ENCODE measurements at regions not wholly inside any gene's neighbourhood (a gene's known extent, or its start where the extent isn't known, plus 50 kb on each side); places are given as distances from the start of the nearest gene placed in this dataset.

DNA sequence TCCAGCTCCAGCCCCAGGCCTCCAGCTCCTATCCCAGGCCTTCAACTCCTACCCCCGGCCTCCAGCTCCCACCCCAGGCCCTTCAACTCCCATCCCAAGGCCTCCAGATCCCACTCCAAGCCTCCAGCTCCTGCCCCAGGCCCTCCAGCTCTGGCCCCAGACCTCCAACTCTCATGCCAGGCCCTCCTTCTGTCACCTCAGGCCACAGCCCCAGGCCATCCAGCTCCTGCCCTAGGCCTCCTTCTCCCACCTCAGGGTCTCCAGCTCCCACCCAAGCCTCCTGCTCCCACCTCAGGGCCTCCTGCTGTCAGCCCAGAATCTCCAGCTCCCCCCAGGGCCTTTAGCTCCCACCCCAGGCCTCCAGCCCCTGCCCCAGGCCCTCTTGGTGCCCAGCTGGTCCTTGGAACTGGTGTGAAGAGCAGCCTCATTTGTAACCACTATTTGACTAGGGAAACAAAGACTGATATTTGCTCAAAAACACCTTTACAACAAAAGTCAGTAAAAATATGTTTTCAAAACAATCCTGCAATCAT, 67.8 kb upstream of the SALL3 start:
- DNase-seq (ENCODE audit: low spot score in 2 of 2) = no peak
- no peak overlapping the region for H3K4me3 ChIP-seq
- H3K4me1 ChIP-seq = no peaks in the 10 kb centered on the region
- H3K36me3 ChIP-seq = no peaks in the 10 kb centered on the region
- intact Hi-C loops (cut with DNase I; ENCODE audit: low total_unique reads) = no loop called here
- no peak overlapping the region for H3K27ac ChIP-seq
- TF ChIP-seq, protein P1, sequence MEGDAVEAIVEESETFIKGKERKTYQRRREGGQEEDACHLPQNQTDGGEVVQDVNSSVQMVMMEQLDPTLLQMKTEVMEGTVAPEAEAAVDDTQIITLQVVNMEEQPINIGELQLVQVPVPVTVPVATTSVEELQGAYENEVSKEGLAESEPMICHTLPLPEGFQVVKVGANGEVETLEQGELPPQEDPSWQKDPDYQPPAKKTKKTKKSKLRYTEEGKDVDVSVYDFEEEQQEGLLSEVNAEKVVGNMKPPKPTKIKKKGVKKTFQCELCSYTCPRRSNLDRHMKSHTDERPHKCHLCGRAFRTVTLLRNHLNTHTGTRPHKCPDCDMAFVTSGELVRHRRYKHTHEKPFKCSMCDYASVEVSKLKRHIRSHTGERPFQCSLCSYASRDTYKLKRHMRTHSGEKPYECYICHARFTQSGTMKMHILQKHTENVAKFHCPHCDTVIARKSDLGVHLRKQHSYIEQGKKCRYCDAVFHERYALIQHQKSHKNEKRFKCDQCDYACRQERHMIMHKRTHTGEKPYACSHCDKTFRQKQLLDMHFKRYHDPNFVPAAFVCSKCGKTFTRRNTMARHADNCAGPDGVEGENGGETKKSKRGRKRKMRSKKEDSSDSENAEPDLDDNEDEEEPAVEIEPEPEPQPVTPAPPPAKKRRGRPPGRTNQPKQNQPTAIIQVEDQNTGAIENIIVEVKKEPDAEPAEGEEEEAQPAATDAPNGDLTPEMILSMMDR (IDR thresholded peaks at IDR 0.05) = no peak
- no peak for TF ChIP-seq POLR2A (IDR thresholded peaks at IDR 0.05)
- TF ChIP-seq POLR2AphosphoS5 (IDR thresholded peaks at IDR 0.05) = no peak
- H3K9me3 ChIP-seq = peaks cover 0 to 8% of the 10 kb centered on the region in 2 donors
- H3K27me3 ChIP-seq = peaks cover 0 to 41% of the 10 kb centered on the region in 2 donors

DNA sequence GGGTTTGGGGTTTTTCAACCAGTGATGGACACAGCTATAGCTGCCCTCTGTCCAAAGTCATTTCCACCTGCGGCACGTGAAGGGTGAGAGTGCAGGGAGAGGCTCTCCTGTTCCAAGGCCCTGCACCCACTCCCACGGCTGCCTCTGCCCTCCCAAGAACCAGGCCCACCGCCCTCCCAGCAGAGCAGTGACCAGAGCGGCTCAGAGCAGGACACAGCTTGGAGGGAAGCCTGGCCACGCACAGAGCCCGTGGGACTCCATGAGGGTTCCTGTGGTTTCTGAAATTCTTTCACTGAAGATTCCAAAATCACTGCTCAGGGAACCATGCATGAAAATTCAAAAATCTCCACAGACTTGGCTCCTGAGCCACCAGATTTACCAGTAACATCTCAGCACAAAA, 67.3 kb upstream of the SALL3 start:
- Histone ChIP-seq H3K4me3 (no peak overlapping the region), H3K36me3 (no peaks in the 10 kb centered on the region), H3K27me3 (peaks cover 0 to 41% of the 10 kb centered on the region in 2 donors), H3K9me3 (peaks cover 0 to 8% of the 10 kb centered on the region in 2 donors), H3K4me1 (no peaks in the 10 kb centered on the region), H3K27ac (no peak overlapping the region)
- TF ChIP-seq POLR2A (IDR thresholded peaks at IDR 0.05) (no peak), POLR2AphosphoS5 (IDR thresholded peaks at IDR 0.05) (no peak)
- TF ChIP-seq, protein P1 (IDR thresholded peaks at IDR 0.05) = no peak
- intact Hi-C loops (cut with DNase I; ENCODE audit: low total_unique reads) = no loop called here
- no peak for DNase-seq (ENCODE audit: low spot score in 2 of 2)

- Histone ChIP-seq H3K4me3 (no peak overlapping the region), H3K27me3 (peaks cover 0 to 38% of the 10 kb centered on the region in 2 donors), H3K36me3 (no peaks in the 10 kb centered on the region), H3K9me3 (peaks cover 0 to 8% of the 10 kb centered on the region in 2 donors), H3K27ac (no peak overlapping the region), H3K4me1 (no peaks in the 10 kb centered on the region)
- TF ChIP-seq, protein P1 (IDR thresholded peaks at IDR 0.05) = no peak
- TF ChIP-seq POLR2AphosphoS5 (IDR thresholded peaks at IDR 0.05) = no peak
- no peak for TF ChIP-seq POLR2A (IDR thresholded peaks at IDR 0.05)
- DNase-seq (ENCODE audit: low spot score in 2 of 2) = no peak
- intact Hi-C loops (cut with DNase I; ENCODE audit: low total_unique reads) = no loop called here
Measured at GRCh38 chr18:78912844-78913243, 66.8 kb upstream of the SALL3 start.

GRCh38 chr18:78913395-78913794, 66.2 kb upstream of the SALL3 start:
- H3K27ac ChIP-seq = no peak overlapping the region
- H3K27me3 ChIP-seq = peaks cover 0 to 36% of the 10 kb centered on the region in 2 donors
- H3K4me1 ChIP-seq = no peaks in the 10 kb centered on the region
- no peak for DNase-seq (ENCODE audit: low spot score in 2 of 2)
- H3K9me3 ChIP-seq = peaks cover 0 to 8% of the 10 kb centered on the region in 2 donors
- intact Hi-C loops (cut with DNase I; ENCODE audit: low total_unique reads) = no loop called here
- no peak overlapping the region for H3K4me3 ChIP-seq
- no peaks in the 10 kb centered on the region for H3K36me3 ChIP-seq
- TF ChIP-seq POLR2AphosphoS5 (IDR thresholded peaks at IDR 0.05) (no peak), POLR2A (IDR thresholded peaks at IDR 0.05) (no peak)
- TF ChIP-seq, protein P1 (IDR thresholded peaks at IDR 0.05) = no peak

- no peak for DNase-seq (ENCODE audit: low spot score in 2 of 2)
- Histone ChIP-seq H3K9me3 (peaks cover 0 to 8% of the 10 kb centered on the region in 2 donors), H3K4me1 (no peaks in the 10 kb centered on the region), H3K27me3 (peaks cover 0 to 36% of the 10 kb centered on the region in 2 donors), H3K36me3 (no peaks in the 10 kb centered on the region), H3K4me3 (no peak overlapping the region), H3K27ac (no peak overlapping the region)
- TF ChIP-seq POLR2AphosphoS5 (IDR thresholded peaks at IDR 0.05) = no peak
- no peak for TF ChIP-seq POLR2A (IDR thresholded peaks at IDR 0.05)
- TF ChIP-seq, protein P1 (IDR thresholded peaks at IDR 0.05) = no peak
- intact Hi-C loops (cut with DNase I; ENCODE audit: low total_unique reads) = no loop called here
Measured at GRCh38 chr18:78913830-78914231, 65.8 kb upstream of the SALL3 start.
